ENCODE measurements at regions not wholly inside any gene's neighbourhood (a gene's known extent, or its start where the extent isn't known, plus 50 kb on each side); places are given as distances from the start of the nearest gene placed in this dataset.
"Not testable (repeated sequence)": the region's sequence is repeated elsewhere in the genome, so short reads cannot be mapped to it uniquely, and the experiment has no call there.

- Histone ChIP-seq H3K27me3 (no peaks in the 10 kb centered on the region), H3K36me3 (no peaks in the 10 kb centered on the region), H3K27ac (no peak overlapping the region), H3K9me3 (no peaks in the 10 kb centered on the region), H3K4me1 (peaks cover 0 to 10% (median 1%) of the 10 kb centered on the region in 4 donors), H3K4me3 (no peak overlapping the region)
- TF ChIP-seq, protein P1, sequence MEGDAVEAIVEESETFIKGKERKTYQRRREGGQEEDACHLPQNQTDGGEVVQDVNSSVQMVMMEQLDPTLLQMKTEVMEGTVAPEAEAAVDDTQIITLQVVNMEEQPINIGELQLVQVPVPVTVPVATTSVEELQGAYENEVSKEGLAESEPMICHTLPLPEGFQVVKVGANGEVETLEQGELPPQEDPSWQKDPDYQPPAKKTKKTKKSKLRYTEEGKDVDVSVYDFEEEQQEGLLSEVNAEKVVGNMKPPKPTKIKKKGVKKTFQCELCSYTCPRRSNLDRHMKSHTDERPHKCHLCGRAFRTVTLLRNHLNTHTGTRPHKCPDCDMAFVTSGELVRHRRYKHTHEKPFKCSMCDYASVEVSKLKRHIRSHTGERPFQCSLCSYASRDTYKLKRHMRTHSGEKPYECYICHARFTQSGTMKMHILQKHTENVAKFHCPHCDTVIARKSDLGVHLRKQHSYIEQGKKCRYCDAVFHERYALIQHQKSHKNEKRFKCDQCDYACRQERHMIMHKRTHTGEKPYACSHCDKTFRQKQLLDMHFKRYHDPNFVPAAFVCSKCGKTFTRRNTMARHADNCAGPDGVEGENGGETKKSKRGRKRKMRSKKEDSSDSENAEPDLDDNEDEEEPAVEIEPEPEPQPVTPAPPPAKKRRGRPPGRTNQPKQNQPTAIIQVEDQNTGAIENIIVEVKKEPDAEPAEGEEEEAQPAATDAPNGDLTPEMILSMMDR (IDR thresholded peaks at IDR 0.05), result no peak
- TF ChIP-seq POLR2A (IDR thresholded peaks at IDR 0.05), result no peak
- no peak for DNase-seq
Measured at GRCh38 chr5:158591301-158591863, 508.3 kb downstream of the EBF1 start.

DNA sequence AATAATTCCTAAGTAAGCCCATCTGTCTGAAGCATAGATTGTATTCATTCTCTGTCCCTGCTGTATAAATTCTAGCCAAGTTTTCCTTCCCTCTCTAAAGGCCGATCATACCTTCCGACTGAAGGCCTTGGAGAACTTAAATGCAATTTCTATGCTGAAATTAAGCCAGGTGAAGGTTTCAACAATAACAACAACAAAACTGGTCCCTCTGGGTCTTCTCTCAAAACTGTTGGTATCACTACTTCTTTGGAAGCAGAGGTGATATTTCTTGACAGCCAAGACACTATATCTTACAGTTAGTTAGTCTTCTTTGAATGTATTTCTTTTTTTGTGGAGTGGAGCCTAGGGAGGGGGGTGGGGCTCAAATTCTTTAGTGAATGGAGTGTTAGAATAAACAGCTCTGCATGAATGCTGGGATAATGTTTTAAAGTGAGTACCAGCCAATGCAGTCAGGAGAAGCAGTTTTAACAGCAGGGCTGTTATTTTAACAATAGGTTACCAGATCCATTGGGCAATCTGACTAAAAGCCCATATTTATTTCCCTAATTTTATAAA lies 508.9 kb downstream of the EBF1 start:
- H3K4me1 ChIP-seq, result peaks cover 0 to 10% (median 1%) of the 10 kb centered on the region in 4 donors
- H3K27ac ChIP-seq, result no peak overlapping the region
- no peaks in the 10 kb centered on the region for H3K27me3 ChIP-seq
- no peaks in the 10 kb centered on the region for H3K9me3 ChIP-seq
- no peak for TF ChIP-seq POLR2A (IDR thresholded peaks at IDR 0.05)
- TF ChIP-seq, protein P1 (IDR thresholded peaks at IDR 0.05), result no peak
- no peak for DNase-seq
- no peak overlapping the region for H3K4me3 ChIP-seq
- no peaks in the 10 kb centered on the region for H3K36me3 ChIP-seq

GRCh38 chr5:158589939-158590338 lies 509.8 kb downstream of the EBF1 start:
- H3K4me1 ChIP-seq, result peaks cover 0 to 10% (median 1%) of the 10 kb centered on the region in 4 donors
- no peak overlapping the region for H3K27ac ChIP-seq
- peaks cover 0 to 3% (median 0%) of the 10 kb centered on the region in 4 donors for H3K9me3 ChIP-seq
- no peaks in the 10 kb centered on the region for H3K36me3 ChIP-seq
- no peak overlapping the region for H3K4me3 ChIP-seq
- H3K27me3 ChIP-seq, result no peaks in the 10 kb centered on the region
- TF ChIP-seq POLR2A (IDR thresholded peaks at IDR 0.05), result no peak
- TF ChIP-seq, protein P1 (IDR thresholded peaks at IDR 0.05), result no peak
- no peak for DNase-seq

- Histone ChIP-seq H3K27ac (no peak overlapping the region), H3K36me3 (no peaks in the 10 kb centered on the region), H3K4me3 (no peak overlapping the region), H3K27me3 (no peaks in the 10 kb centered on the region), H3K9me3 (peaks cover 0 to 3% (median 0%) of the 10 kb centered on the region in 4 donors), H3K4me1 (peaks cover 0 to 10% (median 1%) of the 10 kb centered on the region in 4 donors)
- no peak for TF ChIP-seq POLR2A (IDR thresholded peaks at IDR 0.05)
- TF ChIP-seq, protein P1 (IDR thresholded peaks at IDR 0.05), result no peak
- DNase-seq, result no peak
Measured at GRCh38 chr5:158588617-158589016, 511.1 kb downstream of the EBF1 start.

DNA sequence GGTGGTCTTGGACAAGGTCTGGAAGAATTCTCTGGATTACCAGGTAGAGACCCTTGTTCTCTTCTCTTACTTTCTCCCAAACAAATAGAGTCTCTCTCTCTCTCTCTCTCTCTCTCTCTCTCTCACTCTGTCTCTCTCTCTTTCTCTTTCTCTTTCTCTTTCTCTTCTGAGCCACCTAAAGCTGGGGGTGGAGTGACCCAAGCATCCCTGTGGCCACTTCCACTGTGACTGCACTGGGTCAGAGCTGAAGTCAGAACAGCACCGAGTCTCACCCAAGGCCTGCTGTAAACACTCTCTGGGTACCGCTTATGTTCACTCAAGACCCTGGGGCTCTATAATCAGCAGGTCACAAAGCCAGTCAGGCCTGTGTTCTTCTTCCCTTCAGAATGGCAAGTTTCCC lies 513.7 kb downstream of the EBF1 start:
- DNase-seq, result no peak
- TF ChIP-seq, protein P1 (IDR thresholded peaks at IDR 0.05), result no peak
- no peak for TF ChIP-seq POLR2A (IDR thresholded peaks at IDR 0.05)
- Histone ChIP-seq H3K27ac (no peak overlapping the region), H3K9me3 (peaks cover 0 to 3% (median 0%) of the 10 kb centered on the region in 4 donors), H3K36me3 (no peaks in the 10 kb centered on the region), H3K4me1 (peaks cover 0 to 10% (median 1%) of the 10 kb centered on the region in 4 donors), H3K4me3 (no peak overlapping the region), H3K27me3 (no peaks in the 10 kb centered on the region)

GRCh38 chr5:158582669-158583068 lies 517.0 kb downstream of the EBF1 start:
- H3K9me3 ChIP-seq, H3K36me3 ChIP-seq, H3K4me1 ChIP-seq, H3K27ac ChIP-seq, DNase-seq, H3K4me3 ChIP-seq, H3K27me3 ChIP-seq: not testable (repeated sequence)

All from Peyer's patch (tissue), 4 donors.